Gastrocnemius medialis (tissue), 4 donors: ENCODE measurements at regions not wholly inside any gene's neighbourhood (a gene's known extent, or its start where the extent isn't known, plus 50 kb on each side); places are given as distances from the start of the nearest gene placed in this dataset.

Source experiments
- ATAC-seq, 2 donors: fragments of 150-250 bp; one replicate each; pipeline ENCODE4 v1.9.1; 2016
- DNase-seq, 2 donors: peaks; one replicate each; pipeline ENCODE4 v3.0.0-alpha.2; 2019
- H3K27ac ChIP-seq, 4 donors: fragments of 200-600 bp; sonication (generic); 1 replicate in 1 of 4; 2 replicates in 3 of 4; pipeline ENCODE4 v1.5.1; 2016 to 2018; ENCODE audit warnings: mild to moderate bottlenecking in 2 of 4, moderate library complexity in 1 of 4
- H3K27me3 ChIP-seq, 3 donors: fragments of 200-600 bp; sonication (generic) in 2 of 3; 1 replicate in 1 of 3; 2 replicates in 2 of 3; pipeline versions ENCODE4 v1.5.1 to v1.6.0; 2016 to 2019; ENCODE audit warnings: mild to moderate bottlenecking in 1 of 3, moderate library complexity in 1 of 3
- H3K36me3 ChIP-seq, 2 donors: fragments of 200-600 bp; sonication (generic) in 1 of 2; one replicate each; pipeline ENCODE4 v1.5.1; 2017 to 2018
- H3K4me1 ChIP-seq, 2 donors: fragments of 200-600 bp; sonication (generic) in 1 of 2; one replicate each; pipeline ENCODE4 v1.5.1; 2016 to 2017; ENCODE audit warnings: mild to moderate bottlenecking in 2 of 2
- H3K4me3 ChIP-seq, 4 donors: fragments of 200-600 bp; sonication (generic) in 3 of 4; 1 replicate in 1 of 4; 2 replicates in 3 of 4; pipeline ENCODE4 v1.5.1; 2016 to 2019; ENCODE audit warnings: mild to moderate bottlenecking in 2 of 4
- H3K9me3 ChIP-seq, 3 donors: fragments of 200-600 bp; sonication (generic) in 2 of 3; 1 replicate in 1 of 3; 2 replicates in 2 of 3; pipeline ENCODE4 v1.5.1; 2016 to 2019
- POLR2A ChIP-seq, 2 donors: fragments of 450-650 bp; IDR thresholded peaks; one replicate each; pipeline ENCODE4 v1.6.1; 2017; ENCODE audit warnings: antibody characterized with exemption in 2 of 2, mild to moderate bottlenecking in 2 of 2, moderate library complexity in 2 of 2
- in situ Hi-C, 4 donors: fragments of 200-750 bp; cut with MboI; loops; one replicate each; pipeline versions ENCODE4 v1.15.0 to v1.8.0; 2017; ENCODE audit warnings: low sequenced_read_pairs in 4 of 4
- intact Hi-C: fragments of 100-400 bp; cut with DNase I; formaldehyde crosslinking; loops from one replicate; pipeline ENCODE4 v1.15.1; 2023; ENCODE audit warnings: low total_unique reads
- TF ChIP-seq, protein P1 (sequence below), 5 experiments: fragments of 450-650 bp in 3 of 5; fragments of 200-600 bp in 2 of 5; sonication (generic) in 2 of 5; IDR thresholded peaks in 4 of 5; conservative IDR thresholded peaks in 1 of 5; 1 replicate in 4 of 5; 2 replicates in 1 of 5; pipeline ENCODE4 v1.5.1; 2016 to 2019; ENCODE audit warnings: antibody characterized with exemption in 5 of 5, mild to moderate bottlenecking in 3 of 5, moderate library complexity in 3 of 5

- no peaks in the 10 kb centered on the region for H3K36me3 ChIP-seq
- TF ChIP-seq, protein P1, sequence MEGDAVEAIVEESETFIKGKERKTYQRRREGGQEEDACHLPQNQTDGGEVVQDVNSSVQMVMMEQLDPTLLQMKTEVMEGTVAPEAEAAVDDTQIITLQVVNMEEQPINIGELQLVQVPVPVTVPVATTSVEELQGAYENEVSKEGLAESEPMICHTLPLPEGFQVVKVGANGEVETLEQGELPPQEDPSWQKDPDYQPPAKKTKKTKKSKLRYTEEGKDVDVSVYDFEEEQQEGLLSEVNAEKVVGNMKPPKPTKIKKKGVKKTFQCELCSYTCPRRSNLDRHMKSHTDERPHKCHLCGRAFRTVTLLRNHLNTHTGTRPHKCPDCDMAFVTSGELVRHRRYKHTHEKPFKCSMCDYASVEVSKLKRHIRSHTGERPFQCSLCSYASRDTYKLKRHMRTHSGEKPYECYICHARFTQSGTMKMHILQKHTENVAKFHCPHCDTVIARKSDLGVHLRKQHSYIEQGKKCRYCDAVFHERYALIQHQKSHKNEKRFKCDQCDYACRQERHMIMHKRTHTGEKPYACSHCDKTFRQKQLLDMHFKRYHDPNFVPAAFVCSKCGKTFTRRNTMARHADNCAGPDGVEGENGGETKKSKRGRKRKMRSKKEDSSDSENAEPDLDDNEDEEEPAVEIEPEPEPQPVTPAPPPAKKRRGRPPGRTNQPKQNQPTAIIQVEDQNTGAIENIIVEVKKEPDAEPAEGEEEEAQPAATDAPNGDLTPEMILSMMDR (IDR thresholded peaks at IDR 0.05 in 4 of 5, conservative IDR thresholded peaks at IDR 0.05 in 1 of 5): no peak
- no peak for TF ChIP-seq POLR2A (IDR thresholded peaks at IDR 0.05)
- no peak overlapping the region for H3K27ac ChIP-seq
- no peak overlapping the region for H3K4me3 ChIP-seq
- ATAC-seq (no peak), DNase-seq (no peak)
- in situ Hi-C loops: no loop called here
- H3K4me1 ChIP-seq: no peaks in the 10 kb centered on the region
- no peaks in the 10 kb centered on the region for H3K9me3 ChIP-seq
- H3K27me3 ChIP-seq: no peaks in the 10 kb centered on the region
- intact Hi-C loops: no loop called here
These were observed 144.1 kb upstream of the ALCAM start for GRCh38 chr3:105222568-105223093.

DNA sequence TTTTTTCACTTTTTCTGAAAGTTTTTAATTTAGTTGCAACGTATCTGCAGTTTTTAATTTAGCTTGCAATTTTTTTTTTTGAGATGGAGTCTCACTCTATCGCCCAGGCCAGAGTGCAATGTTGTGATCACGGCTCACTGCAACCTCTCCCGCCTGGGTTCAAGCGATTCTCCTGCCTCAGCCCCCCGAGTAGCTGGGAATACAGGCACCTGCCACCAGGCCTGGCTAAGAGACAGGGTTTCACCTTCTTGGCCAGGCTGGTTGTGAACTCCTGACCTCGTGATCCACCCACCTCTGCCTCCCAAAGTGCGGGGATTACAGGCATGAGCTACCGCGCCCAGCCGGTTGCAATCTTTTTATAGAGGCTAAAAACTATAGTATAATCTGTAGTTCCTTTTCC is 142.9 kb upstream of the ALCAM start:
- in situ Hi-C loops (no loop called here), intact Hi-C loops (no loop called here)
- Histone ChIP-seq H3K4me1 (no peaks in the 10 kb centered on the region), H3K36me3 (no peaks in the 10 kb centered on the region), H3K27ac (no peak overlapping the region), H3K4me3 (no peak overlapping the region), H3K9me3 (no peaks in the 10 kb centered on the region), H3K27me3 (no peaks in the 10 kb centered on the region)
- DNase-seq (no peak), ATAC-seq (no peak)
- no peak for TF ChIP-seq POLR2A (IDR thresholded peaks at IDR 0.05)
- TF ChIP-seq, protein P1 (IDR thresholded peaks at IDR 0.05 in 4 of 5, conservative IDR thresholded peaks at IDR 0.05 in 1 of 5): no peak

- Histone ChIP-seq H3K36me3 (no peaks in the 10 kb centered on the region), H3K4me1 (no peaks in the 10 kb centered on the region), H3K4me3 (no peak overlapping the region), H3K9me3 (no peaks in the 10 kb centered on the region), H3K27ac (no peak overlapping the region), H3K27me3 (no peaks in the 10 kb centered on the region)
- DNase-seq (no peak), ATAC-seq (no peak)
- in situ Hi-C loops (no loop called here), intact Hi-C loops (no loop called here)
- no peak for TF ChIP-seq POLR2A (IDR thresholded peaks at IDR 0.05)
- TF ChIP-seq, protein P1 (IDR thresholded peaks at IDR 0.05 in 4 of 5, conservative IDR thresholded peaks at IDR 0.05 in 1 of 5): no peak
These were observed 138.0 kb upstream of the ALCAM start for GRCh38 chr3:105228696-105229095.

- Histone ChIP-seq H3K36me3 (no peaks in the 10 kb centered on the region), H3K27me3 (no peaks in the 10 kb centered on the region), H3K27ac (no peak overlapping the region), H3K4me1 (no peaks in the 10 kb centered on the region), H3K4me3 (no peak overlapping the region), H3K9me3 (no peaks in the 10 kb centered on the region)
- ATAC-seq (no peak), DNase-seq (no peak)
- in situ Hi-C loops (no loop called here), intact Hi-C loops (no loop called here)
- TF ChIP-seq, protein P1 (IDR thresholded peaks at IDR 0.05 in 4 of 5, conservative IDR thresholded peaks at IDR 0.05 in 1 of 5): no peak
- TF ChIP-seq POLR2A (IDR thresholded peaks at IDR 0.05): no peak
These were observed 134.2 kb upstream of the ALCAM start for GRCh38 chr3:105232553-105232952.

DNA sequence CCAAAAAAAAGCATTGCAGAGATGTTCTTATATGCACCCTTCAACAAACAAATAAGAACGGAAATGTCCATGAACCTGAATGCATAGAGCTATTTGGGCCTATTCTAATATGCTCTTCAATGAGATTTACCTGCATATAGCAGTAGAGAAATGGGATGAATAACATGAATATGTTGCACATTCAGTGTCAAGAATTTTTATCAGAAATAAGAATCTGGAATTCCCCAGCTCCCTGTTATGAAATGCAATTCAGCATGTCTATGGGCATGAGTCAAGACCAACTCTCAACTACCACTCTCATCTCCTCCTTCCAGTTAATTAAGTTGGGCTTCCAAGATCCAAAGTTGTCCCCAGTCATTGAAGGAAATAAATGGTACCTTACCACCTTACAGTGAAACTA is 133.7 kb upstream of the ALCAM start:
- in situ Hi-C loops: no loop called here
- no peak for ATAC-seq

More for the DNA sequence above, 133.7 kb upstream of the ALCAM start:
- no peak overlapping the region for H3K4me3 ChIP-seq
- no peaks in the 10 kb centered on the region for H3K4me1 ChIP-seq
- H3K27ac ChIP-seq: no peak overlapping the region
- TF ChIP-seq POLR2A (IDR thresholded peaks at IDR 0.05): no peak
- TF ChIP-seq, protein P1 (IDR thresholded peaks at IDR 0.05 in 4 of 5, conservative IDR thresholded peaks at IDR 0.05 in 1 of 5): no peak
- H3K9me3 ChIP-seq: no peaks in the 10 kb centered on the region
- no peaks in the 10 kb centered on the region for H3K36me3 ChIP-seq
- DNase-seq: no peak
- no peaks in the 10 kb centered on the region for H3K27me3 ChIP-seq
- intact Hi-C loops: no loop called here
